HG03025 (cell line): ENCODE measurements at regions not wholly inside any gene's neighbourhood (a gene's known extent, or its start where the extent isn't known, plus 50 kb on each side); places are given as distances from the start of the nearest gene placed in this dataset.
"Not testable (repeated sequence)": the region's sequence is repeated elsewhere in the genome, so short reads cannot be mapped to it uniquely, and the experiment has no call there.

Experiments used
- ATAC-seq: cut with Tn5 transposase; IDR thresholded peaks from one replicate; pipeline ENCODE4 v1.9.1; 2021; ENCODE audit warnings: mild to moderate bottlenecking, moderate library complexity; ENCODE audit not compliant: unreplicated experiment, low FRiP score

DNA sequence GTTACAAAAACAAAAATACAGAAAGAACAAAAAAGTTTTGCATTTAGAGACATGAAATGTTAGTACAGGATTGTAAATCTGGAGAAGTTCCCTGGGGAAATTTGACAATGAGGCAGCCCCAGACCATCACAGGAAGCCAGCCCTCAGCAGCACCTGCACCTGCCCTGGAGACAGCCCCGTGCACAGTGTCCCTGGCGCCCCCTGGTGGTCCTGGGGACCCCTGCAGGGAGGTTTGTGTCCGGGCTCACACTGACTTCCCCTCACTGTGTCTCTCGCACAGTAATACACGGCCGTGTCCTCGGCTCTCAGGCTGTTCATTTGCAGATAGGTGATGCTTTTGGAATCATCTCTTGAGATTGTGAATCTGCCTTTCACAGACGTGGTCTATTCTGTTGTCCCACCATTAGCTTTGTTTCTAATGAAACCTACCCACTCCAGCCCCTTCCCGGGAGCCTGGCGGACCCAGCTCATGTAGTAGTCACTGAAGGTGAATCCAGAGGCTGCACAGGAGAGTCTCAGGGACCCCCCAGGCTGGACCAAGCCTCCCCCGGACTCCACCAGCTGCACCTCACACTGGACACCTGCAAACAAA, 1248.6 kb downstream of the TMEM121 start:
- not testable (repeated sequence) for ATAC-seq

DNA sequence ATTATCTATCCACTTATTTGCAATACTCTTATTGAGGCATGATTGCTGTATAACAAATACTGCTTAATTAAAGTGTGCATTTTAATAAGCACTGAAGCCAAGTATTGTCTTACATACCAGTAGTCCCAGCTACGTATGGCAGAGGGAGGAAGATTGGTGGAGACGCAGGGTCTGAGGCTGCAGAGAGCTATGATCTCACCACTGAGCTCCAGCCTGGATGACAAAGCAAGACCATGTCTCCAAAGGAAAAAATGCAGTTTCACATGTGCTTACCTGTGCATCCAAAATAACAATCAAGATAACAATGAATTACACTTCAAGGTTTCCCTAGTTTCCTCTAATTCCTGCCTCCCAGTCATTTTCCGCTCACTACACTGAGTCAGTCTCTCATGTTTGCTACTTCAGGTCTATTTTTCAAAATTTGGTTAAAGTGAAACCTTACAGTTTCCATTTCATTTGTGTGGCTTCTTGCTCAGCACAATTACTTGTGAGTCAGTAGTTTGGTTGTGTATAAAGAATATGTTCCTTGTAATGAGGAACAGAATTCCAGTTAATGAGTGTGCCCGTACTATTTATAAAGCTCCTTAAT, 1250.1 kb downstream of the TMEM121 start:
- ATAC-seq = no peak

DNA sequence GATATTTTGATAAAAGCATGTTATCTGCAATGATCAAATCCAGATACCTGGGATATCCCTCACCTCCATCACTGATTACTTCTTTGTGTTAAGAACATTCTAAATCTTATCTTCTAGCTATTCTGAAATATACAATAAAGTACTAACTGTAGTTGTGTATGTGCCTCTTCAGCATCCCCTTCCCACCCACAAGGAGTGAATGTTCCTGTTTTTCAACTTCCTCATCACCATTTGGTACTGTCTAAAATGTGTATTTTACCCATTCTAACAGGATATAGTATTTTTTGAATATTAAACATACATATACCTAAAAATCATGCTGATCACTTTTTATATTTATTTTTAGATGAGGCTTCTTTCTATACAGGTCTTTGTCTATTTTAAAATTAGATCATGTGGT, 1252.6 kb downstream of the TMEM121 start:
- no peak for ATAC-seq

DNA sequence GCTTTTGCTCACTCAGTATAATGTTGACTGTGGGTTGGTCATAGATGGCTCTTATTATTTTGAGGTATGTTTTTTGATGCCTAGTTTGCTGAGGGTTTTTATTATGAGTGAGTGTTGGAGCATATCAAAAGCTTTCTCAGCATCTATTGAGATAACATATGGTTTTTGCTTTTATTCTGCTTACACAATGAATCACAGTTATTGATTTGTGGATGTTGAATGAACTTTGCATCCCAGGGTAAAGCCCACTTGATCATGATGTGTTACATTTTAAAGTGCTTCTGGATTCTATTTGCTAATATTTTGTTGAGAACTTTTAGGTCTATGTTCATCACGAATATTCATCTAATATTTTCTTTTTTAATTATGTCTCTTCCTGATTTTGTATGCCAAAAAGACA, 1260.3 kb downstream of the TMEM121 start:
- ATAC-seq = no peak

DNA sequence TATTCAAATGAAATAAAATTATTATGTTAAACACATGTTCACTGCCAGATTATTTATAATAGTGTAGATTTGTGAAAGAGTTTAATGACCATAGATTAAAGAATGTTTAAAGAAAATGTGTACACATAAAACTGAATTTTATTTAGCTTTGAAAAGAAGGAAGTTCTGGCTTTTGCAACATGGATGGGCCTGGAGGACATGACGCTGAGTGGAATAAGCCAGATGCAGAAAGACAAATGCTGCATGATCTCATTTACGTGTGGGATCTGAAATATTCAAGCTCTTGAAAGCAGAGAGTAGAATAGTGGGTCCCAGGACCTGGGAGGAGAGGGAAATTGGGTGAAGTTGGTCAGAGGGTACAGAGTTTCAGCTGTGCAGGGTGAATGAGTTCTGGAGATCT, 1261.2 kb downstream of the TMEM121 start:
- ATAC-seq = no peak

DNA sequence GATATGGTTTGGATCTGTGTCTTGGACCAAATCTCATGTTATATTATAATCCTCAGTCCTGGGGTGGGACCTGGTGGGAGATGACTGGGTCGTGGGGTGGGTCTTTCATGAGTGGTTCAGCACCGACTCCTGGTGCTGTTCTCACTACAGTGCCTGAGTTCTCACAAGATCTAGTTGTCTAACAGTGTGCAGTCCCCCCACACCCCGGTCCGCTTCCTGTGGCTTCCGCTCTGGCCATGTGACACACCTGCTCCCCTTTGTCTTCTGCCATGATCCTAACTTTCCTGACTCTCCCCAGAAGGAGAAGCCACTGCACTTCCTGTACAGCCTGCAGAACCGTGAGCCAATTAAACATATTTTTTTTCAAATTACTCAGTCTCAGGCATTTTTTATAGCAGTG, 1262.2 kb downstream of the TMEM121 start:
- ATAC-seq = no peak

DNA sequence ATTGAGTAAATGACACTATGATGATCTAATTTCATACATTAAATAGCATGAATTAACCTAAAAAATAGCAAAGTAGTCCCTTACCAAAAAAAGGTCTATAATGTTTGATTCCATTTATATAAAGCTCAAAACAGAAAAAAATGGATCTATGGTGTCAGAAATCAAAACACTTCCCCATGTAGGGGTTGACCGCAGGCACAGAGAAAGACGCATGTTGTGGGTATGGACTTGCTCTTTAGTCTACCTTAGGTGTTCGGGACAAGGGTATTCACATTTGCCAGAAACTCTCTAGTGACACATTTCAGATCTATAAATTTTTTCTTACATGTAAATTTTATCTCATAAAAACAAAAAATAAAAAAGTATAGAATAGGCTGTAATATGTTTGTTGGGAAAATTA, 1262.9 kb downstream of the TMEM121 start:
- ATAC-seq = no peak

DNA sequence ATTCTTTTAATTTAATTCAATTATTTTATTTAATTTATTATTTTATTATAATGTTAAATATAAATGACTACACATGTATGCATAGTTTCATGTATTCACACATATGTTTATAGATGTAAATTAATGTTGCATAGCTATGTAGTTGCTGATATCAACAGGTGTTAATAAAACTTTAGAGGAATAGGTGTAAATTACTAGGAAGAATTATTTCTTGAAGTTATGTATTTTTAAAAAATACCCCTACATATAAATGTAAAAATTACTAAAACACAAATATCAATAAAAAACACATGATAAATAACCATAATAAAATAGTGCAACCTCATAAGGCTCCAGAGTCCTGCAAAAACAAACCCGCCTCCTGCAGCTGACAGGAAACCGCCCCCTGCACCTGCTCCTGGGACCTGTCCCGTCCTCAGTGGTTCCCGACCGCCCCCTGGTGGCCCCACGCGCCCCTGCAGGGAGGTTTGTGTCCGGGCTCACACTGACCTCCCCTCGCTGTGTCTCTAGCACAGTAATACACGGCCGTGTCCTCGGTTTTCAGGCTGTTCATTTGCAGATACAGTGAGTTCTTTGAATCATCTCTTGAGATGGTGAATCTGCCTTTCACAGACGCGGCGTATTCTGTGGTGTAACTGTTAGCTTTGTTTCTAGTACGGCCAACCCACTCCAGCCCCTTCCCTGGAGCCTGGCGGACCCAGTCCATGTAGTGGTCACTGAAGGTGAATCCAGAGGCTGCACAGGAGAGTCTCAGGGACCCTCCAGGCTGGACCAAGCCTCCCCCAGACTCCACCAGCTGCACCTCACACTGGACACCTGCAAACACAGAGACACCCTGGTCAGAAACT, 1264.0 kb downstream of the TMEM121 start:
- ATAC-seq = no peak

DNA sequence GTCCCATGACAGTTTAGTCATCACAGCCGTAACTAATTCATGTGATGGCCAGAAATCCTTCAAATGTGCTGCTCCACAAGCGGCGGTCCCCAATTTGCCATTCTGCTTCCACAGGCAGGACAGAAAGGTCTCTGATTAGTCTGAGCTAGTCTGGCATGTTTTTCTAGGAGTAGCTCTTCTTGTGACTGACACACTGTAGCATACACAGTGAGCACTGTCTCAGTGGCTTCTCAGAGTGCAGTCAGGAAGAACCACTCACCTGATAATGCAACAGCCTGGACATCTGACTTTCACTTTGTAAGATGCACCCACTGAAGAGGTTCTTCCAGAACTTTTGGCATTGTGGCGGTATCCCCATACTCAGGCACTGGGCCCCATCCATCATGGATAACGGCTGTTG, 1266.2 kb downstream of the TMEM121 start:
- ATAC-seq = no peak

DNA sequence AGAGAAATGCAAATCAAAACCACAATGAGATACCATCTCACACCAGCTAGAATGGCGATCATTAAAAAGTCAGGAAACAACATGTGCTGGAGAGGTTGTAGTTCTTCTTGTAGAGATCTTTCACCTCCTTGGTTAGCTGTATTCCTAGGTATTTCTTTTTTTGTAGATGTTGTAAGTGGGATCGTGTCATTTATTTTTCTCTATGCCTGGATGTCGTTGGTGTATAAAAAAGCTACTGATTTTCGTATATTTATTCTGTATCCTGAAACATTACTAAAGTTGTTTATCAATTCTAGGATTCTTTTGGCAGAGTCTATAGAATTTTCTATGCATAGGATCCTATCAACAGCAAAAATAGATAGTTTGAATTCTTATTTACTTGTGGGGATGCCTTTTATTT, 1271.8 kb downstream of the TMEM121 start:
- not testable (repeated sequence) for ATAC-seq

DNA sequence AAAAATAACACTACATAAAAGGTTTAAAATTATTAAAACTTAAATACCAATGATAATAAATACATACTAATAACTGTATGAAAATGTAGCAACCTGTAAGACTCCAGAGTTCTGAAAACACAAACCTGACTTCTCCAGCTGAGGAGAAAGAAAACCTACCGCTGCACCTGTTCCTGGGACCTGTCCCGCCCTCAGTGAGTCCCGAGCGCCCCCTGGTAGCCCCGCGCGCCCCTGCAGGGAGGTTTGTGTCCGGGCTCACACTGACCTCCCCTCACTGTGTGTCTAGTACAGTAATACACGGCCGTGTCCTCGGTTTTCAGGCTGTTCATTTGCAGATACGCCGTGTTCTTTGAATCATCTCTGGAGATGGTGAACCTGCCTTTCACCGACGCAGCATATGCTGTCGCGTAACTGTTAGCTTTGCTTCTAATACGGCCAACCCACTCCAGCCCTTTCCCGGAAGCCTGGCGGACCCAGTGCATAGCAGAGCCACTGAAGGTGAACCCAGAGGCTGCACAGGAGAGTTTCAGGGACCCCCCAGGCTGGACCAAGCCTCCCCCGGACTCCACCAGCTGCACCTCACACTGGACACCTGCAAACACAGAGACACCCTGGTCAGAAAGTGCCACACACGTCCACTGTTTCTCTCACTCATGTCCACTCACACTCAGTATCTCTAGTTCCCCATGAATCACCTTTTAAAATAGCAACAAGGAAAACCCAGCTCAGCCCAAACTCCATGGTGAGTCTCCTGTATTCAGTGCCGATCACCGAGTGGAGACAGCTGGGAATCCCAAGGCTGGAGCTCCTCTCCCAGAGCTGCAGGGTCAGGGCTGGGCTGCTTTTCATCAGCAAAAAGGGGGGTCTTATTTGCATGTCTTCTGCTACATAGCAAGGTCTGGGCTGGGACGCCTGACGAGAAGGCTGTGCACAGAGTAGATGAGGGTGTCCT, 1276.3 kb downstream of the TMEM121 start:
- ATAC-seq = no peak

DNA sequence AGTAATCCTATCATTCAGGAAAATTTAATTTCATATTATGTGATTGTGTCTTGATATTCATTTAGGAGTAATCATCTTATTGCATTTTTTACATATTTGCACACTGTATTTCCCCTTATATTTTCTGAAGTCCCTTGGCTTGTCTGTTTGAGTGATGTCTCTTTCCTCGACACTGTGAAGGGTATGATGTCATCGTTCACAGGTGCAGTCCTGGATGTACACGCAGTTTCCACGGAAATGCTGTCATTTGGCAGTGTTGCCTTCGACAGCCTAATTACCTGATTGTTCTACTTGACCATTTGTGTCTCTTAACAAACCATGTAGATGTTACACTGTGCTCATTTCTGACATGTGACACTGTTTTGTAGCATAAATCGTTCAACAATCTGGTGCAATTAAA, 1277.0 kb downstream of the TMEM121 start:
- ATAC-seq = no peak

DNA sequence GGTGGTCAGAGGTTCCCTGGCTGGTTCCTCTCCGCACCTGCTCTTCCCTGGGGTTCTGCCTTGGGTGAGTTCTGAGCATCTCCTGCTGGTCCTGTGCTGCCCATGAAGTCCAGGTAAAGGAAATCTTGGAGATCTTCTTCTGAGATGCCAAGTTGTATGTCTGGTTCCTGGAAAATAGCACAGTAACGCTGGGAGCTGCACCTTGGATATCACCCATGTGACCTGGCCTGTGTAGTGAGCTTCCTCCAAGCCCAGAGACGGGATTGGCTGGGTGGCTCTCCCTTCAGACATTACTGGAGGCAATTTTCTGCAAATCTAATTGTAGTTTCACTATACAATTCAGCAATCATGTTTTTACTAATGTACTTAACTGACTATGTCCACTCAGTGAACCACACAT, 1281.1 kb downstream of the TMEM121 start:
- no peak for ATAC-seq

DNA sequence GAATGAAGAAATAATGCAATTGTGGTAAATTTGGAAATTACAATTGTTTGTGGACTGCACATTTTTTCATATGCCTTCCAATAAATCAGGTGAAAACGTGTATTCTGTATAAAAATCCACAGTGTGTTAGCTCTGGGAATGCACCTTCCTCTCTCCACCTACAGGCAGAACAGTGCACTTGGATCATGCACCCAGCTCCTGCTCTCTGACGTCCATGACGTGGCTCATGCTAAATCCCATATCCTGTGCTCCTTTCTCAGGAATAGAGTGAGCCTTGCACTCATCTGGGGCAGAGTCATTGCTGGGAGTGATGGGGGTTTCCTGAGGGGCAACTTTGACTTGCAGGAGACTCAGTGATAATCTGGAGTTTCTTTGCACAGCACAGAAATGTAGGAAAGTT, 1282.1 kb downstream of the TMEM121 start:
- ATAC-seq = no peak

DNA sequence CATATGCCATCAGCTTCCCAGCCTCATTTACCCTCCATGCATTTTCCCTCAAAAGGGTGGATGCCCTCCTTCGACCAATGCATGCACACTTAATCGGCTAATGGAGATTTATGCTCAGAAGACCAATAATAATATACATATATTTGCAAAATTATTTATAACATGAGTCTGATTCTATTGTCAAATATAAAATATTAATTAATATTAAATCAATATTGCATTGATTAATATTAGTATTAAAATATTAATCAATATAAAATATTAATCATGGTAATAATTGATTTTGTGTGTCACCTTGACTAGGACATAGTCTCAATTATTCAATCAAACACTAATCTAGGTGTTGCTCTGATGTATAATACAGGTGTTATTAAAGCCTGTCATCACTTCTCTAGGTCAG, 1282.5 kb downstream of the TMEM121 start:
- ATAC-seq = no peak

DNA sequence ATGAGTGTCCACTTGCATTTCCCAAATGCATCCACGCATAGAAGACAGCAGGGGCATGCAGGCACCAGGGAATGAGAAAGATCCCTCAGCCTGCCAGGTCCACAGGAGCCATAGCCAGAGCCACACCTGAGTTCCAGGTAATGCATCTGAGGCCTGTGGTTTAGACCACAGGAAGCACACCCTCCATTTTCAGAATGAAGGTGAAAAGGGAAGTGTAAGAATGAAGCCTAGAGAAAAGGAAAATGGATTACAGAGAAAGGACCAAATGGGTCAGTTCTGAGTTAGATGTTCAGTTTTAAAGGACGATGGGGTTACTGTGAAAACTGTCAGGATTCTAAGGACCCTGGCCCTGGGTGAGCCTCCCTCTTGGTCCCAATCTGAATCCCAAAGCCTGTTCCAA, 1283.2 kb downstream of the TMEM121 start:
- ATAC-seq = no peak

DNA sequence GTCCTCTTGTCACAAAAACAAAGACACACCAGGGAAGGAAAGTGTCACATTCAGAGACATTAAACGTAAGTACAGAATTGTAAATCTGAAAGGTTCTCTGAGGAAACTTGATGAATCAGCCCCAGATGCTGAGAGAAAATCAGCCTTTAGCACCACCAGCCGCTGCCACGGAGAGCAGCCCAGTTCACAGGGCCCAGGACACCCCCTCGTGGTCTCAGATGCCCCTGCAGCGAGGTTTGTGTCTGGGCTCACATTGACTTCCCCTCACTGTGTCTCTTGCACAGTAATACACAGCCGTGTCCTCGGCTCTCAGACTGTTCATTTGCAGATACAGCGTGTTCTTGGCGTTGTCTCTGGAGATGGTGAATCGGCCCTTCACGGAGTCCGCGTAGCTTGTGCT, 1283.8 kb downstream of the TMEM121 start:
- ATAC-seq = not testable (repeated sequence)

DNA sequence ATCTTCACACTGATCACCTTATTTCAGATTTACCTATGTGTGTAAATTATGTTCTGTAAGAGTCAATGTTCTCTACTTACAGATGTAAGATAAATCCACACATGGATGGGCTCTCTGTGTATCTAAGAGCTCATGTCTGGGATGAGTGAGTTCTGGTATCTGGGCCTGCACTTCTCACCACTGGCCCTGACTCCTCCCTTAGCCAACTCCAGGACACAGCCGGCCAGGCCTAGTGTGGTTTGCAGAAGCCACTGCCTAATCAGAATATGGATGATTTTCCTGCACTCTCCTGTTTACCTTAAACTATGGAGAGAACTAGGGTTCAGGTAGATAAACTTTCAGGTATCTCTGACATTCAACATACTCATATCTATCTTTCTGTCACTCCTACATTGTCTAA, 1284.8 kb downstream of the TMEM121 start:
- ATAC-seq = no peak

DNA sequence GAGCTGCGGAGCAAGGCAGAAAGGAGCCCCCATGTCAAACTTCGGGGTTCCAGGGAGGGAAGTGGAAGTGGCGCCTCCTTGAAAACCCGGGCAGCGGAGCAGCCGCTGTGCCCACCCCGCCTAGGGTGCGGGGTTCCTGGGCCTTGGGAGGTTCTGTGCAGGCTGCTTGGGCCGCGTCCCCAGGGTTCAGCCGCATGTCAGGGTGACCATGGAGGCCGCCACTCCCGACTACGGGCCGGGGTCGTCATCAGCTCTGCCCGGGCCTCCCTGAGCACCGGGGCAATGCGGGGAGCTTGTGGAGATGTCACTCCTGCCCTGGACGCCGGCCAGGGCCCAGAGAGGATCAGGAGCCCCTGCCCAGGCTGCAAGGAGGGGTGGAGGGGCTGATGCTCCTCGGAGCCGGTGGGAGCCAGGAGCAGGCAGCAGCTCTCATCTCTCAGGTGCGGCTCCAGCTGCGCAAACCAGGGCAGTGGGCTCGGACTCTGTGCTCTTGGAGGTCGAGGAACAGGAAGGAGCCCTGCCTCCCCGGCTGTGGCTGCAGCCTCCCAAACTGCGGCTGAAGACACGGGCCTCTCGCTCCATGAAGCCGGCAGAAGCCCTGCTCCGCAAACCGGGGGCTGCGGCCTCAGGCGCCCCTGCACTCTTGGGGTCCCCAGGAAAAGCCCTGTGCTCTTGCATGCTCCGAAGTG, 1286.5 kb downstream of the TMEM121 start:
- no peak for ATAC-seq

DNA sequence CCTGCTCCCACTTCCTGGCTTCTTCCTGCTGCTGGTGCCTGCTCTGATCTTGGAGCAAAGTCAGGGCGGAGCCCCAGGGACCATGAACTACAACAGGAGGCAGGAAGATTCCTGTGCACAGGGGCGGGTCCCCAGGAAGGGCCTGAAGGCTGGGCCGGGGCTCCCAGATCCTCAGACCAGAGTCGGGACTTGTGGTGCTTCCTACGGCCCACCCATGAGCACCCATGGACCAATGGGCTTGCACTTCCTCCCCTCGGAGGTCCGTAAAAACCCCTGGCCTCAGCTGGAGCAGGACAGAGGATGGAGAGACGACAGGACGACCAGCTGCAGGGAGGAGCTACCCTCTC, 1287.1 kb downstream of the TMEM121 start:
- ATAC-seq = no peak
